HUES64 (cell line): ENCODE measurements at regions not wholly inside any gene's neighbourhood (a gene's known extent, or its start where the extent isn't known, plus 50 kb on each side); places are given as distances from the start of the nearest gene placed in this dataset.

Experiments used
- H3K27ac ChIP-seq: 2 replicates; pipeline ENCODE4 v1.7.0; 2013; ENCODE audit warnings: low read depth, low read length, inconsistent platforms
- H3K27me3 ChIP-seq: 2 replicates; pipeline ENCODE4 v1.6.1; 2013; ENCODE audit warnings: mild to moderate bottlenecking, low read length; ENCODE audit not compliant: insufficient read depth
- H3K36me3 ChIP-seq: 2 replicates; pipeline ENCODE4 v1.6.1; 2013; ENCODE audit warnings: mild to moderate bottlenecking, low read length; ENCODE audit not compliant: insufficient read depth
- H3K4me1 ChIP-seq: 2 replicates; pipeline ENCODE4 v1.6.1; 2013; ENCODE audit warnings: mild to moderate bottlenecking, low read length, moderate library complexity; ENCODE audit not compliant: insufficient read depth
- H3K4me3 ChIP-seq: 2 replicates; pipeline ENCODE4 v1.5.1; 2013; ENCODE audit warnings: mild to moderate bottlenecking, low read length, moderate library complexity
- H3K9ac ChIP-seq: 2 replicates; pipeline ENCODE4 v1.6.1; 2013; ENCODE audit warnings: mild to moderate bottlenecking, low read depth, low read length
- H3K9me3 ChIP-seq: 2 replicates; pipeline ENCODE4 v1.6.1; 2013; ENCODE audit warnings: low read depth, low read length; ENCODE audit not compliant: insufficient read depth
- WGBS: fragments of 150-250, 120-280 bp; methylation state at CpG from one replicate; pipeline ENCODE4 v1.1.7; 2013; ENCODE audit warnings: missing lambda C conversion rate; 5-methylcytosine and 5-hydroxymethylcytosine counted together

GRCh38 chr7:109309790-109310189 is 740.1 kb downstream of the DNAJB9 start:
- no peak overlapping the region for H3K4me3 ChIP-seq
- 96% methylated on average over 3 of the region's 3 CpGs for WGBS

GRCh38 chr7:109318136-109318535 is 748.5 kb downstream of the DNAJB9 start:
- no peaks in the 10 kb centered on the region for H3K36me3 ChIP-seq

More at GRCh38 chr7:109309790-109310189, 740.1 kb downstream of the DNAJB9 start:
- Histone ChIP-seq H3K4me1 (no peaks in the 10 kb centered on the region), H3K36me3 (no peaks in the 10 kb centered on the region), H3K27ac (no peak overlapping the region), H3K9ac (no peak overlapping the region), H3K27me3 (no peaks in the 10 kb centered on the region), H3K9me3 (peaks cover 12% of the 10 kb centered on the region)

GRCh38 chr7:109322833-109323232 is 753.2 kb downstream of the DNAJB9 start:
- no peak overlapping the region for H3K27ac ChIP-seq
- no peak overlapping the region for H3K9ac ChIP-seq
- H3K4me1 ChIP-seq = no peaks in the 10 kb centered on the region
- no peaks in the 10 kb centered on the region for H3K36me3 ChIP-seq
- 95% methylated on average over 2 of the region's 2 CpGs for WGBS
- no peaks in the 10 kb centered on the region for H3K27me3 ChIP-seq
- H3K4me3 ChIP-seq = no peak overlapping the region
- H3K9me3 ChIP-seq = no peaks in the 10 kb centered on the region

More at GRCh38 chr7:109318136-109318535, 748.5 kb downstream of the DNAJB9 start:
- no peaks in the 10 kb centered on the region for H3K9me3 ChIP-seq
- H3K4me1 ChIP-seq = no peaks in the 10 kb centered on the region
- H3K27me3 ChIP-seq = no peaks in the 10 kb centered on the region
- no peak overlapping the region for H3K9ac ChIP-seq
- no peak overlapping the region for H3K27ac ChIP-seq
- H3K4me3 ChIP-seq = no peak overlapping the region

- no peaks in the 10 kb centered on the region for H3K9me3 ChIP-seq
- H3K9ac ChIP-seq = no peak overlapping the region
- H3K27ac ChIP-seq = no peak overlapping the region
- H3K27me3 ChIP-seq = no peaks in the 10 kb centered on the region
- H3K36me3 ChIP-seq = no peaks in the 10 kb centered on the region
- H3K4me1 ChIP-seq = no peaks in the 10 kb centered on the region
- WGBS = 100% methylated on average over 1 of the region's 4 CpGs
- H3K4me3 ChIP-seq = no peak overlapping the region
These were observed 761.7 kb downstream of the DNAJB9 start for GRCh38 chr7:109331423-109331822.

- Histone ChIP-seq H3K36me3 (no peaks in the 10 kb centered on the region), H3K4me3 (no peak overlapping the region), H3K27ac (no peak overlapping the region), H3K9ac (no peak overlapping the region), H3K4me1 (no peaks in the 10 kb centered on the region), H3K27me3 (no peaks in the 10 kb centered on the region), H3K9me3 (no peaks in the 10 kb centered on the region)
- WGBS = 94% methylated on average over 3 of the region's 3 CpGs
These were observed 766.3 kb downstream of the DNAJB9 start for GRCh38 chr7:109335951-109336350.

GRCh38 chr7:109336531-109336930 is 766.9 kb downstream of the DNAJB9 start:
- Histone ChIP-seq H3K27ac (no peak overlapping the region), H3K9me3 (no peaks in the 10 kb centered on the region)

GRCh38 chr7:109343678-109344077 is 774.0 kb downstream of the DNAJB9 start:
- no peaks in the 10 kb centered on the region for H3K9me3 ChIP-seq
- no peak overlapping the region for H3K9ac ChIP-seq
- H3K4me3 ChIP-seq = no peak overlapping the region
- 100% methylated on average over 2 of the region's 2 CpGs for WGBS
- H3K27ac ChIP-seq = no peak overlapping the region
- no peaks in the 10 kb centered on the region for H3K36me3 ChIP-seq
- no peaks in the 10 kb centered on the region for H3K4me1 ChIP-seq
- H3K27me3 ChIP-seq = no peaks in the 10 kb centered on the region

More at GRCh38 chr7:109336531-109336930, 766.9 kb downstream of the DNAJB9 start:
- H3K36me3 ChIP-seq = no peaks in the 10 kb centered on the region
- H3K9ac ChIP-seq = no peak overlapping the region
- H3K4me3 ChIP-seq = no peak overlapping the region
- H3K27me3 ChIP-seq = no peaks in the 10 kb centered on the region
- H3K4me1 ChIP-seq = no peaks in the 10 kb centered on the region

- no peak overlapping the region for H3K27ac ChIP-seq
- no peaks in the 10 kb centered on the region for H3K4me1 ChIP-seq
- no peak overlapping the region for H3K4me3 ChIP-seq
- H3K9ac ChIP-seq = no peak overlapping the region
- H3K36me3 ChIP-seq = no peaks in the 10 kb centered on the region
- WGBS = 93% methylated on average over 7 of the region's 9 CpGs
- no peaks in the 10 kb centered on the region for H3K27me3 ChIP-seq
- H3K9me3 ChIP-seq = no peaks in the 10 kb centered on the region
These were observed 781.8 kb downstream of the DNAJB9 start for GRCh38 chr7:109351493-109351892.

GRCh38 chr7:109354000-109354399 is 784.3 kb downstream of the DNAJB9 start:
- WGBS = 87% methylated on average over 2 of the region's 3 CpGs
- H3K9me3 ChIP-seq = no peaks in the 10 kb centered on the region

GRCh38 chr7:109354552-109354951 is 784.9 kb downstream of the DNAJB9 start:
- Histone ChIP-seq H3K36me3 (no peaks in the 10 kb centered on the region), H3K27me3 (no peaks in the 10 kb centered on the region), H3K4me1 (no peaks in the 10 kb centered on the region), H3K9me3 (no peaks in the 10 kb centered on the region), H3K9ac (no peak overlapping the region), H3K4me3 (no peak overlapping the region), H3K27ac (no peak overlapping the region)
- WGBS = 100% methylated on average over 1 of the region's 1 CpG

More at GRCh38 chr7:109354000-109354399, 784.3 kb downstream of the DNAJB9 start:
- H3K9ac ChIP-seq = no peak overlapping the region
- no peaks in the 10 kb centered on the region for H3K36me3 ChIP-seq
- no peak overlapping the region for H3K27ac ChIP-seq
- no peaks in the 10 kb centered on the region for H3K27me3 ChIP-seq
- H3K4me1 ChIP-seq = no peaks in the 10 kb centered on the region
- no peak overlapping the region for H3K4me3 ChIP-seq

GRCh38 chr7:109375823-109376222 is 806.1 kb downstream of the DNAJB9 start:
- H3K9me3 ChIP-seq = no peaks in the 10 kb centered on the region
- no peak overlapping the region for H3K9ac ChIP-seq
- no peak overlapping the region for H3K27ac ChIP-seq
- no peak overlapping the region for H3K4me3 ChIP-seq
- H3K4me1 ChIP-seq = no peaks in the 10 kb centered on the region
- no peaks in the 10 kb centered on the region for H3K27me3 ChIP-seq
- no peaks in the 10 kb centered on the region for H3K36me3 ChIP-seq

- H3K27ac ChIP-seq = no peak overlapping the region
- no peaks in the 10 kb centered on the region for H3K4me1 ChIP-seq
- no peak overlapping the region for H3K9ac ChIP-seq
- H3K4me3 ChIP-seq = no peak overlapping the region
- no peaks in the 10 kb centered on the region for H3K27me3 ChIP-seq
- H3K36me3 ChIP-seq = no peaks in the 10 kb centered on the region
- no peaks in the 10 kb centered on the region for H3K9me3 ChIP-seq
These were observed 806.9 kb downstream of the DNAJB9 start for GRCh38 chr7:109376576-109376975.
